Astrocyte of the spinal cord (primary cell): ENCODE measurements at regions not wholly inside any gene's neighbourhood (a gene's known extent, or its start where the extent isn't known, plus 50 kb on each side); places are given as distances from the start of the nearest gene placed in this dataset.

ENCODE experiments used
- DNase-seq: peaks from one replicate; pipeline ENCODE4 v3.0.0; 2011; ENCODE audit warnings: low read depth, low spot score
- H3K4me3 ChIP-seq: 2 replicates; pipeline ENCODE4 v1.5.1; 2011; ENCODE audit warnings: low read depth, mild to moderate bottlenecking, low read length, moderate library complexity
- CTCF ChIP-seq: IDR thresholded peaks from 2 replicates; pipeline ENCODE4 v1.5.1; 2012; ENCODE audit warnings: low read depth, mild to moderate bottlenecking, low read length, inconsistent platforms
- in situ Hi-C: cut with HindIII; loops from 2 replicates; pipeline ENCODE4 v1.10.0; 2017; ENCODE audit warnings: low sequenced_read_pairs

GRCh38 chr18:11237484-11237883 is 88.1 kb upstream of the PIEZO2 start:
- in situ Hi-C loops: no loop called here
- no peak overlapping the region for H3K4me3 ChIP-seq

GRCh38 chr18:11237066-11237465 is 87.7 kb upstream of the PIEZO2 start:
- no peak overlapping the region for H3K4me3 ChIP-seq
- TF ChIP-seq CTCF: no peak
- no peak for DNase-seq
- in situ Hi-C loops: no loop called here

More at GRCh38 chr18:11237484-11237883, 88.1 kb upstream of the PIEZO2 start:
- DNase-seq: no peak
- no peak for TF ChIP-seq CTCF

GRCh38 chr18:11224153-11224552 is 74.8 kb upstream of the PIEZO2 start:
- H3K4me3 ChIP-seq: no peak overlapping the region
- in situ Hi-C loops: no loop called here
- DNase-seq: no peak
- no peak for TF ChIP-seq CTCF

- H3K4me3 ChIP-seq: no peak overlapping the region
- no peak for DNase-seq
- in situ Hi-C loops: no loop called here
- TF ChIP-seq CTCF: no peak
Observed at GRCh38 chr18:11219571-11219970, 70.2 kb upstream of the PIEZO2 start.

GRCh38 chr18:11215216-11215615 is 65.8 kb upstream of the PIEZO2 start:
- DNase-seq: no peak
- in situ Hi-C loops: no loop called here
- TF ChIP-seq CTCF: no peak
- H3K4me3 ChIP-seq: no peak overlapping the region

- in situ Hi-C loops: no loop called here
- DNase-seq: no peak
- no peak overlapping the region for H3K4me3 ChIP-seq
- TF ChIP-seq CTCF: no peak
Observed at GRCh38 chr18:11204020-11204419, 54.7 kb upstream of the PIEZO2 start.

- no peak for TF ChIP-seq CTCF
- no peak for DNase-seq
- in situ Hi-C loops: no loop called here
Observed at GRCh38 chr18:11199477-11199876, 50.1 kb upstream of the PIEZO2 start.

More at GRCh38 chr18:11199477-11199876, 50.1 kb upstream of the PIEZO2 start:
- H3K4me3 ChIP-seq: no peak overlapping the region
